B cell (primary cell): ENCODE measurements at regions not wholly inside any gene's neighbourhood (a gene's known extent, or its start where the extent isn't known, plus 50 kb on each side); places are given as distances from the start of the nearest gene placed in this dataset.

ENCODE experiments used
- ATAC-seq: fragments of 200-7000 bp; cut with Tn5 transposase; one replicate; pipeline ENCODE4 v1.10.0; 2021; ENCODE audit warnings: low read depth, mild to moderate bottlenecking, moderate number of reproducible peaks, moderate library complexity
- CTCF ChIA-PET: fragments of 350-600 bp; sonication (Branson Sonifier 250); formaldehyde crosslinking; loops from one replicate; lab custom pipeline; 2021; ENCODE audit warnings: antibody characterized with exemption, inconsistent platforms; lab: Charles Lee
- POLR2A ChIA-PET: fragments of 350-600 bp; sonication (Branson Sonifier 250); formaldehyde crosslinking; loops from one replicate; lab custom pipeline; 2021; ENCODE audit warnings: antibody characterized with exemption; lab: Charles Lee
- DNase-seq: peaks from one replicate; pipeline ENCODE4 v3.0.0; 2013
- H2AFZ ChIP-seq: 2 replicates; pipeline ENCODE4 v1.6.1; 2012; ENCODE audit warnings: mild to moderate bottlenecking, low read depth, low read length; ENCODE audit not compliant: insufficient read depth, poor library complexity, severe bottlenecking
- H3K27ac ChIP-seq, 2 donors: 1 replicate in 1 of 2; 2 replicates in 1 of 2; pipeline ENCODE4 v1.5.1; 2012 to 2013; ENCODE audit warnings: low read length in 2 of 2, mild to moderate bottlenecking in 2 of 2, moderate library complexity in 1 of 2
- H3K27me3 ChIP-seq, 4 experiments: fragments of 200-600 bp in 1 of 4; sonication (generic) in 1 of 4; replicated peaks in 1 of 4; 1 replicate in 2 of 4; 2 replicates in 2 of 4; pipeline versions ENCODE4 v1.6.1 to v1.7.0; 2013 to 2016; ENCODE audit warnings: low read length in 3 of 4, mild to moderate bottlenecking in 2 of 4, mixed read lengths in 1 of 4, moderate library complexity in 1 of 4; ENCODE audit not compliant: insufficient read depth in 4 of 4, control insufficient read depth in 3 of 4; ENCODE audit errors: control extremely low read depth in 1 of 4
- H3K36me3 ChIP-seq, 2 experiments: replicated peaks in 1 of 2; 1 replicate in 1 of 2; 2 replicates in 1 of 2; pipeline versions ENCODE4 v1.6.1 to v1.7.1; 2013; ENCODE audit warnings: low read length in 1 of 2; ENCODE audit not compliant: insufficient read depth in 2 of 2, control insufficient read depth in 1 of 2; ENCODE audit errors: control extremely low read depth in 1 of 2, extremely low read depth in 1 of 2
- H3K4me1 ChIP-seq, 2 donors: fragments of 200-600 bp in 1 of 2; sonication (generic) in 1 of 2; 1 replicate in 1 of 2; 2 replicates in 1 of 2; pipeline versions ENCODE4 v1.5.1 to v1.6.1; 2013 to 2017; ENCODE audit warnings: low read length in 2 of 2; ENCODE audit not compliant: control insufficient read depth in 2 of 2, insufficient read depth in 2 of 2
- H3K4me2 ChIP-seq: replicated peaks from 2 replicates; pipeline ENCODE3; 2012; ENCODE audit warnings: mild to moderate bottlenecking, low read depth, low read length; ENCODE audit not compliant: poor library complexity, severe bottlenecking
- H3K4me3 ChIP-seq, 5 experiments: fragments of 200-600 bp in 1 of 5; sonication (generic) in 1 of 5; 1 replicate in 3 of 5; 2 replicates in 2 of 5; pipeline versions ENCODE4 v1.5.1 to v1.7.0; 2011 to 2016; ENCODE audit warnings: low read length in 4 of 5, mild to moderate bottlenecking in 4 of 5, low read depth in 2 of 5, control low read depth in 1 of 5, moderate library complexity in 1 of 5; ENCODE audit not compliant: insufficient read depth in 1 of 5; ENCODE audit errors: control extremely low read depth in 1 of 5, extremely low read depth in 1 of 5
- H3K79me2 ChIP-seq: fragments of 200-600 bp; sonication (generic); one replicate; pipeline ENCODE4 v1.6.0; 2016; ENCODE audit warnings: low read length; ENCODE audit not compliant: control insufficient read depth, insufficient read depth
- H3K9ac ChIP-seq: fragments of 200-600 bp; sonication (generic); 2 replicates; pipeline ENCODE4 v1.6.1; 2017; ENCODE audit warnings: mild to moderate bottlenecking, low read length, moderate library complexity
- H3K9me3 ChIP-seq, 3 donors: one replicate each; pipeline versions ENCODE4 v1.6.1 to v1.7.1; 2013; ENCODE audit warnings: low read length in 2 of 3; ENCODE audit not compliant: control insufficient read depth in 2 of 3, insufficient read depth in 1 of 3; ENCODE audit errors: control extremely low read depth in 1 of 3
- H4K20me1 ChIP-seq: 2 replicates; pipeline ENCODE4 v1.6.0; 2012; ENCODE audit warnings: mild to moderate bottlenecking, low read length; ENCODE audit not compliant: insufficient read depth, control insufficient read depth, poor library complexity, severe bottlenecking
- H3K27ac Mint-ChIP-seq: one replicate; pipeline ENCODE4 v1.8.0; 2021; ENCODE audit warnings: mixed read lengths
- H3K27me3 Mint-ChIP-seq: one replicate; pipeline ENCODE4 v1.8.0; 2021; ENCODE audit warnings: mixed read lengths
- H3K4me1 Mint-ChIP-seq: one replicate; pipeline ENCODE4 v1.8.0; 2021; ENCODE audit warnings: mixed read lengths
- H3K4me3 Mint-ChIP-seq: one replicate; pipeline ENCODE4 v1.8.0; 2021; ENCODE audit warnings: mixed read lengths
- H3K9me3 Mint-ChIP-seq: one replicate; pipeline ENCODE4 v1.8.0; 2022; ENCODE audit warnings: mixed read lengths; ENCODE audit not compliant: insufficient read depth
- CTCF ChIP-seq: fragments of 200-600 bp; IDR thresholded peaks from one replicate; pipeline ENCODE4 v1.8.0; 2022; ENCODE audit warnings: antibody characterized with exemption, mild to moderate bottlenecking
- EZH2 ChIP-seq: IDR thresholded peaks from 2 replicates; pipeline ENCODE4 v1.6.1; 2012; ENCODE audit warnings: borderline replicate concordance, low read depth, mild to moderate bottlenecking, moderate library complexity, low read length; ENCODE audit not compliant: insufficient read depth, poor library complexity, severe bottlenecking
- WGBS: methylation state at CpG from one replicate; pipeline ENCODE4 v1.1.5; 2013; ENCODE audit warnings: missing lambda C conversion rate; ENCODE audit not compliant: insufficient coverage; 5-methylcytosine and 5-hydroxymethylcytosine counted together
- intact Hi-C: fragments of 100-400 bp; cut with micrococcal nuclease; formaldehyde crosslinking; loops from one replicate; pipeline ENCODE4 v1.10.0; 2022

GRCh38 chr11:15711311-15711710 lies 596.6 kb downstream of the INSC start:
- POLR2A ChIA-PET, result no interaction called here
- no peak overlapping the region for H3K27ac Mint-ChIP-seq
- ATAC-seq, result no peak

More at GRCh38 chr11:15711311-15711710, 596.6 kb downstream of the INSC start:
- H3K4me3 Mint-ChIP-seq, result no peak overlapping the region
- CTCF ChIA-PET, result no interaction called here
- Histone ChIP-seq H2AFZ (no peak overlapping the region), H3K9ac (no peak overlapping the region), H3K79me2 (no peaks in the 10 kb centered on the region), H3K9me3 (no peaks in the 10 kb centered on the region), H3K27ac (no peak overlapping the region), H3K4me3 (no peak overlapping the region), H4K20me1 (no peaks in the 10 kb centered on the region), H3K36me3 (no peaks in the 10 kb centered on the region), H3K27me3 (no peaks in the 10 kb centered on the region), H3K4me2 (no peak overlapping the region), H3K4me1 (no peaks in the 10 kb centered on the region)
- DNase-seq, result no peak
- no peak for TF ChIP-seq CTCF
- no peak for TF ChIP-seq EZH2
- WGBS, result 69% methylated on average over 2 of the region's 2 CpGs
- intact Hi-C loops, result no loop called here
- no peaks in the 10 kb centered on the region for H3K4me1 Mint-ChIP-seq
- H3K9me3 Mint-ChIP-seq, result no peaks in the 10 kb centered on the region
- no peaks in the 10 kb centered on the region for H3K27me3 Mint-ChIP-seq
